OCI-LY7 (cell line): ENCODE measurements at regions not wholly inside any gene's neighbourhood (a gene's known extent, or its start where the extent isn't known, plus 50 kb on each side); places are given as distances from the start of the nearest gene placed in this dataset.

Source experiments
- BruUV-seq: library from RNA; stranded (reverse); fragments of 400-500 nt; replicated peaks from 2 replicates; lab custom pipeline; 2021; lab: Mats Ljungman, UMichigan
- CTCF ChIA-PET: fragments of 300-600 bp; sonication (Branson Sonifier 250); formaldehyde crosslinking; loops from one replicate; lab custom pipeline; 2022; ENCODE audit warnings: antibody characterized with exemption; ENCODE audit not compliant: unreplicated experiment; lab: Charles Lee
- POLR2A ChIA-PET: fragments of 300-600 bp; sonication (Branson Sonifier 250); formaldehyde crosslinking; loops from one replicate; lab custom pipeline; 2022; ENCODE audit warnings: antibody characterized with exemption; lab: Charles Lee
- DNase-seq: peaks from one replicate; pipeline ENCODE4 v3.0.0-alpha.2; 2015; ENCODE audit warnings: low spot score
- H2AFZ ChIP-seq: fragments of 200-600 bp; sonication (generic), shearing (Covaris generic); 2 replicates; pipeline ENCODE4 v1.6.1; 2014; ENCODE audit warnings: mild to moderate bottlenecking, antibody characterized with exemption, low read length, moderate library complexity
- H3K27ac ChIP-seq: fragments of 200-600 bp; sonication (generic); 2 replicates; pipeline ENCODE4 v1.5.1; 2014; ENCODE audit warnings: mixed run types, low read depth, mild to moderate bottlenecking, moderate library complexity, low read length, inconsistent platforms; ENCODE audit not compliant: poor library complexity, severe bottlenecking
- H3K36me3 ChIP-seq: fragments of 200-600 bp; sonication (generic); 2 replicates; pipeline ENCODE4 v1.6.1; 2014; ENCODE audit warnings: mild to moderate bottlenecking, antibody characterized with exemption, low read length, moderate library complexity, mixed read lengths; ENCODE audit not compliant: insufficient read depth
- H3K4me1 ChIP-seq: fragments of 200-600 bp; sonication (generic); 2 replicates; pipeline ENCODE4 v1.5.1; 2014; ENCODE audit warnings: mild to moderate bottlenecking, low read length; ENCODE audit not compliant: insufficient read depth, poor library complexity, severe bottlenecking
- H3K4me2 ChIP-seq: fragments of 200-600 bp; sonication (generic); 2 replicates; pipeline ENCODE4 v1.6.1; 2014; ENCODE audit warnings: mild to moderate bottlenecking, low read length
- H3K4me3 ChIP-seq: fragments of 200-600 bp; sonication (generic); 2 replicates; pipeline ENCODE4 v1.5.1; 2014; ENCODE audit warnings: mild to moderate bottlenecking, low read depth, low read length; ENCODE audit not compliant: poor library complexity, severe bottlenecking
- H3K79me2 ChIP-seq: fragments of 200-600 bp; sonication (generic); 2 replicates; pipeline ENCODE4 v1.6.1; 2016; ENCODE audit warnings: low read depth, mild to moderate bottlenecking, low read length, moderate library complexity, mixed read lengths; ENCODE audit not compliant: insufficient read depth
- H3K9me2 ChIP-seq: fragments of 200-600 bp; sonication (generic); 2 replicates; pipeline ENCODE4 v1.6.1; 2016; ENCODE audit warnings: mild to moderate bottlenecking, low read length, mixed read lengths; ENCODE audit not compliant: insufficient read depth
- H3K9me3 ChIP-seq: fragments of 200-600 bp; sonication (generic); 2 replicates; pipeline ENCODE4 v1.6.1; 2014; ENCODE audit warnings: mild to moderate bottlenecking, mixed run types, low read length, mixed read lengths
- H4K20me1 ChIP-seq: fragments of 200-600 bp; sonication (generic); 2 replicates; pipeline ENCODE4 v1.6.1; 2014; ENCODE audit warnings: mild to moderate bottlenecking, antibody characterized with exemption, low read length, moderate library complexity, mixed read lengths; ENCODE audit not compliant: insufficient read depth
- CTCF ChIP-seq: fragments of 200-600 bp; sonication (generic); conservative IDR thresholded peaks from 2 replicates; pipeline ENCODE4 v1.5.1; 2014; ENCODE audit warnings: mild to moderate bottlenecking, antibody characterized with exemption, low read length, moderate library complexity, mixed read lengths
- EZH2phosphoT487 ChIP-seq: fragments of 200-600 bp; sonication (generic); IDR thresholded peaks from 2 replicates; pipeline ENCODE4 v1.6.1; 2018; ENCODE audit warnings: low read depth, borderline replicate concordance, mild to moderate bottlenecking, mixed run types, antibody characterized with exemption, low read length, moderate library complexity, mixed read lengths
- intact Hi-C: fragments of 100-400 bp; cut with micrococcal nuclease; formaldehyde crosslinking; loops from one replicate; pipeline ENCODE4 v1.10.0; 2022; ENCODE audit not compliant: unreplicated experiment

GRCh38 chr18:57210716-57211411 is 64.0 kb downstream of the BOD1L2 start:
- Histone ChIP-seq H3K79me2 (no peaks in the 10 kb centered on the region), H3K4me2 (no peak overlapping the region), H3K9me3 (no peaks in the 10 kb centered on the region), H2AFZ (no peak overlapping the region), H3K36me3 (no peaks in the 10 kb centered on the region), H3K27ac (no peak overlapping the region), H3K4me3 (no peak overlapping the region), H3K4me1 (no peaks in the 10 kb centered on the region), H3K9me2 (no peaks in the 10 kb centered on the region), H4K20me1 (no peaks in the 10 kb centered on the region)
- ChIA-PET POLR2A (no interaction called here), CTCF (no interaction called here)
- BruUV-seq: no TSS peak
- TF ChIP-seq EZH2phosphoT487 (no peak), CTCF (no peak)
- DNase-seq: no peak
- intact Hi-C loops: no loop called here

GRCh38 chr18:57211412-57211750 is 64.5 kb downstream of the BOD1L2 start:
- no peak overlapping the region for H2AFZ ChIP-seq
- H3K4me2 ChIP-seq: no peak overlapping the region
- no peaks in the 10 kb centered on the region for H3K36me3 ChIP-seq
- no peaks in the 10 kb centered on the region for H3K9me2 ChIP-seq
- no peaks in the 10 kb centered on the region for H4K20me1 ChIP-seq
- H3K27ac ChIP-seq: no peak overlapping the region
- ChIA-PET POLR2A (no interaction called here), CTCF (no interaction called here)
- intact Hi-C loops: no loop called here
- H3K79me2 ChIP-seq: no peaks in the 10 kb centered on the region
- TF ChIP-seq CTCF (no peak), EZH2phosphoT487 (no peak)
- no peak overlapping the region for H3K4me3 ChIP-seq
- DNase-seq: no peak
- H3K9me3 ChIP-seq: no peaks in the 10 kb centered on the region
- H3K4me1 ChIP-seq: no peaks in the 10 kb centered on the region
- no TSS peak for BruUV-seq

- no peak overlapping the region for H3K4me2 ChIP-seq
- no peaks in the 10 kb centered on the region for H3K9me2 ChIP-seq
- H3K27ac ChIP-seq: no peak overlapping the region
- H4K20me1 ChIP-seq: no peaks in the 10 kb centered on the region
- H2AFZ ChIP-seq: no peak overlapping the region
- intact Hi-C loops: no loop called here
- no peak for TF ChIP-seq CTCF
- TF ChIP-seq EZH2phosphoT487: no peak
- ChIA-PET POLR2A (no interaction called here), CTCF (no interaction called here)
- H3K4me1 ChIP-seq: no peaks in the 10 kb centered on the region
- no peak for DNase-seq
- no peaks in the 10 kb centered on the region for H3K79me2 ChIP-seq
- no TSS peak for BruUV-seq
- H3K4me3 ChIP-seq: no peak overlapping the region
- H3K36me3 ChIP-seq: no peaks in the 10 kb centered on the region
- no peaks in the 10 kb centered on the region for H3K9me3 ChIP-seq
These were observed 64.9 kb downstream of the BOD1L2 start for GRCh38 chr18:57211776-57212175.
